Natural killer cell (primary cell): ENCODE measurements at regions not wholly inside any gene's neighbourhood (a gene's known extent, or its start where the extent isn't known, plus 50 kb on each side); places are given as distances from the start of the nearest gene placed in this dataset.
"Not testable (repeated sequence)": the region's sequence is repeated elsewhere in the genome, so short reads cannot be mapped to it uniquely, and the experiment has no call there.

ENCODE experiments used
- ATAC-seq, 3 donors: fragments of 150-1000 bp in 2 of 3; fragments of 200-7000 bp in 1 of 3; cut with Tn5 transposase; 1 replicate in 1 of 3; 2 replicates in 2 of 3; pipeline ENCODE4 v1.10.0; 2021; ENCODE audit warnings: mild to moderate bottlenecking in 2 of 3, moderate library complexity in 2 of 3
- DNase-seq, 2 donors: peaks; one replicate each; pipeline versions ENCODE4 v3.0.0 to v3.0.0-alpha.2; 2013 to 2021; ENCODE audit warnings: mixed read lengths in 1 of 2
- H3K27ac ChIP-seq: one replicate; pipeline ENCODE4 v1.5.1; 2013; ENCODE audit warnings: mild to moderate bottlenecking, low read length
- H3K27me3 ChIP-seq: one replicate; pipeline ENCODE4 v1.6.1; 2013; ENCODE audit warnings: low read length; ENCODE audit not compliant: control insufficient read depth, insufficient read depth
- H3K36me3 ChIP-seq: one replicate; pipeline ENCODE4 v1.6.1; 2013; ENCODE audit warnings: low read length; ENCODE audit not compliant: control insufficient read depth, insufficient read depth
- H3K4me1 ChIP-seq: one replicate; pipeline ENCODE4 v1.6.1; 2013; ENCODE audit warnings: low read length; ENCODE audit not compliant: control insufficient read depth, insufficient read depth
- H3K4me3 ChIP-seq: one replicate; pipeline ENCODE4 v1.5.1; 2013; ENCODE audit warnings: low read length
- H3K9me3 ChIP-seq: one replicate; pipeline ENCODE4 v1.6.1; 2013; ENCODE audit warnings: low read length; ENCODE audit not compliant: control insufficient read depth, insufficient read depth
- H3K27ac Mint-ChIP-seq, 2 donors: one replicate each; pipeline ENCODE4 v1.8.0; 2022; ENCODE audit warnings: mild to moderate bottlenecking in 2 of 2, mixed read lengths in 2 of 2, moderate library complexity in 1 of 2
- H3K27me3 Mint-ChIP-seq, 2 donors: one replicate each; pipeline ENCODE4 v1.8.0; 2022; ENCODE audit warnings: low read depth in 2 of 2, mixed read lengths in 2 of 2
- H3K36me3 Mint-ChIP-seq: one replicate; pipeline ENCODE4 v1.8.0; 2022; ENCODE audit warnings: mixed read lengths
- H3K4me1 Mint-ChIP-seq, 2 donors: one replicate each; pipeline ENCODE4 v1.8.0; 2022; ENCODE audit warnings: mixed read lengths in 2 of 2
- H3K4me3 Mint-ChIP-seq: one replicate; pipeline ENCODE4 v1.8.0; 2022; ENCODE audit warnings: mild to moderate bottlenecking, moderate library complexity, mixed read lengths
- H3K9me3 Mint-ChIP-seq, 2 donors: one replicate each; pipeline ENCODE4 v1.8.0; 2022; ENCODE audit warnings: mixed read lengths in 2 of 2
- WGBS: methylation state at CpG from one replicate; pipeline ENCODE4 v1.1.7; 2013; ENCODE audit warnings: missing lambda C conversion rate; ENCODE audit not compliant: insufficient coverage; 5-methylcytosine and 5-hydroxymethylcytosine counted together
- intact Hi-C: fragments of 100-400 bp; cut with micrococcal nuclease; formaldehyde crosslinking; loops from one replicate; pipeline ENCODE4 v1.14.2; 2022
- TF ChIP-seq, protein P1 (sequence below): fragments of 200-600 bp; IDR thresholded peaks from one replicate; pipeline ENCODE4 v1.8.0; 2022; ENCODE audit warnings: antibody characterized with exemption

DNA sequence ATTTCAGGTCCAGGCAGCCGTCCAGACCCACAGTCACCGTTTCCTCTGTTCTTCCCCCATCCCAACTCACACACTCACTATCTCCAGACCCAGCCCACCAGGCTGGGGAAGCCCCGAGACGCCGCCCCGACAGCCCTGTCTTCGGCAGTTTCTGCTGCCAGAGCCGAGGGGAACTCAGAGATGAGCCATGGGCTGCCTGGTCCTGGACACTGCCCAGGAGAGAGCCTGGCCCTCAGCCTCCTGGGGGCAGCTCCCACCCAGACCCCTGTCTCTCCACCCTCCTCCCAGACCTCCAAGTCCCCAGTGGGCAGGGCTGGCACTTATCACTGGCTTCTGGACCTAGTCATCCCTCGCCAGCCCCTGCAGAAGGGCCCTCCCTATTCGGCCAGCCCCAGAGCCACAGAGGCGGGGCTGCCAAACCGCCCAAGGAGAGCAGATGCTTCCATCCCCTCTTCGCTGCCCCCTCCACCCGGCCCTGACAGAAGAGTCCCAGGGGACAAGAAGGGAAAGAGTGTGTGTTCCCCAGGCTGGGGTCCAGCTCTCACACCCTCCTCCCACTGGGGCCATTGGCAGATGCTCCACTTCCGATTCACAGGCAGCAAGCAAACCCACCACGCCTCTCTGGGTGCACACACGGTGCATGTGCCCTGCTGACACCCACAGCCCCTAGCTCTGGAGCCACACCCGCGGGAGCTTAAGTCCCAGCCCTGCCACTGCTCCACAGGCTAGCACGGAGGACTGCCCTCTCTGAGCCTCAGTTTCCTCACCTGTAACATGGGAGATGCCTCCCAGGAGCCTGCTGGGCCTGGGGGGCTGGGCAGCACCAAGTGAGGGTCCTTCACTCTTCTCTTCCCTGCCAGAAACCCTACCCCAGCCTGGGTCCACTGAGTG, 186.4 kb downstream of the TBC1D2B start:
- ATAC-seq: peak; percentile 63 to 86 (median 86)
- peaks cover 6 to 17% of the 10 kb centered on the region in 2 donors for H3K4me1 Mint-ChIP-seq
- H3K9me3 ChIP-seq, H3K27me3 ChIP-seq, H3K36me3 ChIP-seq, DNase-seq, H3K27ac ChIP-seq, intact Hi-C loops, H3K4me3 Mint-ChIP-seq, H3K4me3 ChIP-seq, H3K36me3 Mint-ChIP-seq, H3K9me3 Mint-ChIP-seq: not testable (repeated sequence)
- WGBS: 8% methylated on average over 12 of the region's 20 CpGs
- H3K4me1 ChIP-seq: peaks cover 14% of the 10 kb centered on the region
- peak overlapping the region in 1 of 2 donors; percentile 61 for H3K27ac Mint-ChIP-seq
- H3K27me3 Mint-ChIP-seq: peaks cover 7 to 15% of the 10 kb centered on the region in 2 donors

DNA sequence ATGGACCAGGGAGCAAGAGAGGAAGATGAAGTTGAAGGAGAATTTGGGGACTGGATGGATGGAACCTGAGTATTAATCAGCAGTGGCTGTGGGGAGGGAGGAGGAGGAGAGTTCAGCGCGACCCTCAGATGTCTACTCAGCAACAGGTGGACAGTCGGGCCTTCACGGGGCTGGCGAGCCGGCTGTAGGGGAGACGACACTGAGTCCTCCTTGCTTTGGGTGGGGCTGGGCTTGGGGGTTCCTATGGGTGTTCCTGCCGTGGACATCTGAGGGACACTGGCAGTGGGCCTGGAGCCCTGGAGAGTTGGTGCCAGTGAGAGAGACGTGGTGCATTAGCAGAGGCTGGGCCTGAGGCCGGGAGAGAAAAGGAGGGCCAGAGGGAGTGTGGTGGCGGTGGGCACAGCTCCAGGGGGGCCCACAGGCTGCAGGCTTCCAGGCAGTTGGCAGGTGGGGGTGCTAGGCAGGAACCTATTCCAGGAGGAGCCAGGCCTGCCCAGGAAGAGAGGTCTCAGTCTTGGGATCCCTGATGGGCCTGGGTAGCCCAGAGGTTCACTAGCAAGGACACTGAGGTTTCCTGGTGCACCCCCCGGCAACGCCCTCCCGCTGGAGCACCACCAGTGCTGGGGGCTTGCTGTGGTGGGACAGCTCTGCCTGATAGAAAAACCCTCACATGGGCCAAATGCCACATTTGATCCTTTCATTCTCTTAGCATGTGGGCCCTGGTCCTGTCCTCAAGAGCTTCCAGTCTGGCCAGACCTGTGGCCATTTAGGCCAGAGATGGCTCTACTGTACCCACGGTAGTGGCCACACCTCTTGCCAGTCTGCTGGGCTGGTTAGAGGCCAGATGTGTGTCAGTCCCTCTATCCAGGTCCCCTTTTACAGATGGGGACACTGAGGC, 187.4 kb downstream of the TBC1D2B start:
- peak overlapping the region in 1 of 2 donors; percentile 61 for H3K27ac Mint-ChIP-seq

DNA sequence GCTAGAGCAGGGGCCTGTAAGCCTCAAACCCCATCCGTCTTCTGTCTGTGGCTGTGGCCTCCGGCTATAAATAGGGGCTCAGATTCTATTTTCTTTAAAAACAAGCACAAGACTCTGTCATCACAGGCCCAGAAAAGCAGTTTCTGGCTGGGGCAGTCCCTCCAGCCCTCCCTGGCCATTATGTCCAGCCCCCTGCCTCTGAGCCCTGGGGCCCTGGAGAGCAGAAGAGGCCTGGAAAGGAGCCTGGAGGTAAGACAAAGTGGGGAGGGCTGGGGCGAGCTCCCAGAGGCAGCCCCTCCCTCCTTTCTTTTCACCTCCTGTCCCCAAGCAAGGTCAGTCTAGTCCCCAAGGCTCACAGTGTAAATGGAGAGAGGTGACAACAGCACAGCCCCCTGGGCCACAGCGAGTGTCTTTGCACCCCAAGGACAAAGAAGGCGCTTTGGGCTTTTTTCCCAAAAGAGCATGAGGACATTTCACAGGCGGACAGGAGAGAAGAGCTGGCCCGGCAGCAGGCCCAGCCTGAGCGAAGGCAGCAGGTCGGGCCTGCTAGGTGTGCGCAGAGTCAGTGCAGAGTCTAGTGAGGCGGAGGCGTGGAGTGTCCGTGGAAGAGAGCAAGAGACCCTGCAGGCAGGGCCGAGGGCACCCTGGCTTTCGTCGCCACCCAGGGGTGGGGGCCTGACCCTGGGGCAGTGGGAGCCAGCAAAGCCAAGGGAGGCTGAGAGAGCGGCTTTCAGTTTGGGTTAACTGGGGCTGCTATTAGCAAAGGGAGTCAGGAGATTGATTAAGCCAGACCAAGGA, 188.3 kb downstream of the TBC1D2B start:
- Histone ChIP-seq H3K27me3 (no peaks in the 10 kb centered on the region), H3K4me3 (no peak overlapping the region), H3K4me1 (peaks cover 14% of the 10 kb centered on the region), H3K27ac (no peak overlapping the region), H3K9me3 (no peaks in the 10 kb centered on the region), H3K36me3 (no peaks in the 10 kb centered on the region)
- TF ChIP-seq, protein P1, sequence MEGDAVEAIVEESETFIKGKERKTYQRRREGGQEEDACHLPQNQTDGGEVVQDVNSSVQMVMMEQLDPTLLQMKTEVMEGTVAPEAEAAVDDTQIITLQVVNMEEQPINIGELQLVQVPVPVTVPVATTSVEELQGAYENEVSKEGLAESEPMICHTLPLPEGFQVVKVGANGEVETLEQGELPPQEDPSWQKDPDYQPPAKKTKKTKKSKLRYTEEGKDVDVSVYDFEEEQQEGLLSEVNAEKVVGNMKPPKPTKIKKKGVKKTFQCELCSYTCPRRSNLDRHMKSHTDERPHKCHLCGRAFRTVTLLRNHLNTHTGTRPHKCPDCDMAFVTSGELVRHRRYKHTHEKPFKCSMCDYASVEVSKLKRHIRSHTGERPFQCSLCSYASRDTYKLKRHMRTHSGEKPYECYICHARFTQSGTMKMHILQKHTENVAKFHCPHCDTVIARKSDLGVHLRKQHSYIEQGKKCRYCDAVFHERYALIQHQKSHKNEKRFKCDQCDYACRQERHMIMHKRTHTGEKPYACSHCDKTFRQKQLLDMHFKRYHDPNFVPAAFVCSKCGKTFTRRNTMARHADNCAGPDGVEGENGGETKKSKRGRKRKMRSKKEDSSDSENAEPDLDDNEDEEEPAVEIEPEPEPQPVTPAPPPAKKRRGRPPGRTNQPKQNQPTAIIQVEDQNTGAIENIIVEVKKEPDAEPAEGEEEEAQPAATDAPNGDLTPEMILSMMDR: no peak
- Mint-ChIP-seq H3K9me3 (no peaks in the 10 kb centered on the region), H3K4me3 (no peak overlapping the region), H3K4me1 (peaks cover 6 to 17% of the 10 kb centered on the region in 2 donors), H3K27ac (peak overlapping the region in 1 of 2 donors; percentile 50), H3K27me3 (peaks cover 0 to 11% of the 10 kb centered on the region in 2 donors), H3K36me3 (no peaks in the 10 kb centered on the region)
- WGBS: 86% methylated on average over 17 of the region's 17 CpGs
- no peak for ATAC-seq
- DNase-seq: no peak
- intact Hi-C loops: no loop called here

More for the DNA sequence above, 187.4 kb downstream of the TBC1D2B start:
- H3K4me3 Mint-ChIP-seq, H3K9me3 Mint-ChIP-seq, H3K27me3 ChIP-seq, H3K9me3 ChIP-seq, H3K4me3 ChIP-seq, H3K36me3 ChIP-seq, intact Hi-C loops, H3K27ac ChIP-seq, DNase-seq, ATAC-seq, H3K36me3 Mint-ChIP-seq: not testable (repeated sequence)
- WGBS: 89% methylated on average over 13 of the region's 15 CpGs
- Mint-ChIP-seq H3K27me3 (peaks cover 3 to 14% of the 10 kb centered on the region in 2 donors), H3K4me1 (peaks cover 6 to 17% of the 10 kb centered on the region in 2 donors)
- peaks cover 14% of the 10 kb centered on the region for H3K4me1 ChIP-seq

DNA sequence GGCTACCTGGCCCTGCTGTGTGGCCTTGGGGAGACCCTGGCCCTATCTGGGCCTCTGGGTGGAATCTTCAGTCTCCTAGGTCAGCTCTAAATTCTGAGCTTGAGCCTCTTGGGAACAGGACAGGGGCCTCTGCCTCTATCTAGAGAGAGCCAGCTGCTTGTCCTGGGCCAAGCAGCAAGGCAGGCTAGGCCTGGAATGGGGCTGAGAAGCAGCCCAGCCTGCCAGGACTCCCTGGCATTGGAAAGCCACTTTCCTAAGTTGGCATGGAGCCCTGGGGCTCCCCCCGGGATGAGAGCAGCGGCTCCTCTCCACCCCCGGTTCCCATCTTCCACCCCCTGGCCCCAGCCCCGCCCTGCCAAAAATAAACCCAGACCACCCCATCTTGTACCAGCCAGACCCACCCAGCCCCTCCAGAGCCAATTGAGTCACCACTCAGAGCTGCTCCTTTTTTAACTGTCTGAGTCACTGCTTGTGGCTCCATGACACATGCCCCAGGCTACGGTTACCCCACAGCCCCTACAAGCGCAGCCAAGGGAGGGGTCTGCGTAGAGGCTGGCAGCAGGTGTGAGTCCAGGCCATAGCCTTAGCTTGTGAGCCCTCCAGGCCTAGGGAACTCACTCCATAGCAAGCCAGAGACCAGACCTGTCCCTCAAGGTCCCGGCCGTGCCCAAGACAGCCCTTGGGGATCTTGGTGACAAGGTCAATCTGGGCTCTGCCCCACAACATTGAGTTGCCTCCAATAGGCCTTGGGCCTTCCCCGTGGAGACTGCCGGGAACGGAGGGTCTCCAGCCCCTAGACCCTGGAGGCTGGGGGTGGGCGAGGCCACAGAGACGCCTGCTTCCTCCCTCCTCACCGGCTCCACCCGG, 189.7 kb downstream of the TBC1D2B start:
- H3K27ac ChIP-seq, ATAC-seq, H3K4me3 ChIP-seq, H3K36me3 ChIP-seq, H3K36me3 Mint-ChIP-seq, H3K27ac Mint-ChIP-seq, intact Hi-C loops, DNase-seq, H3K4me3 Mint-ChIP-seq, H3K9me3 ChIP-seq, H3K27me3 ChIP-seq, H3K9me3 Mint-ChIP-seq: not testable (repeated sequence)
- peaks cover 14% of the 10 kb centered on the region for H3K4me1 ChIP-seq
- Mint-ChIP-seq H3K27me3 (peaks cover 0 to 11% of the 10 kb centered on the region in 2 donors), H3K4me1 (peaks cover 6 to 17% of the 10 kb centered on the region in 2 donors)
- WGBS: 76% methylated on average over 5 of the region's 16 CpGs
